ENCODE measurements at regions not wholly inside any gene's neighbourhood (a gene's known extent, or its start where the extent isn't known, plus 50 kb on each side); places are given as distances from the start of the nearest gene placed in this dataset.

DNA sequence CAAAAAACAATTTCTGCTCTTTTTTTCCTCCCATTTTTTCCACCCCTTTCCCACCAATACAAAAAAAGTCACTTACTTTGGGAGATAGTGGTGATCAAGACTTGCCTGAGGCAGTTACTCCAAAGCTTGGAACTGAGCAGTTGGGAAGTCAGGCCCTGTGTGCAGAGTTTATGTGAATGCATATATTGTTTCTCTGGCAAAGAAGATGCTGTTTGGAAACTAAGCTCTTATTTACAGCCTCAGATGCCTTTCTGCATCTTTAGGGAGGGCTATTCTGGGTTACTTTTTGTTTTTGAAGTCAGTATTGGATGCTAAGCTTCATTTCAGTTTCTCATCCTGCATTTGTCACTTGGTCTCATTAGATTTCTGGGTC, 136.3 kb downstream of the ZNF330 start:
- FAIRE-seq (no peak), DNase-seq (ENCODE audit: low read depth in 1 of 2, low spot score in 2 of 2) (no peak)
- Histone ChIP-seq H3K23me2 (ENCODE audit: low read depth, low read length) (no peaks in the 10 kb centered on the region), H4K20me1 (replicated peaks in 1 of 2; ENCODE audit: control insufficient read depth in 1 of 2, insufficient read depth in 2 of 2, low read length in 2 of 2) (no peaks in the 10 kb centered on the region), H3K56ac (replicated peaks; ENCODE audit: insufficient read length, low read depth, low read length) (no peak overlapping the region), H2BK20ac (ENCODE audit: low read length) (no peak overlapping the region), H4K5ac (ENCODE audit: insufficient read length, low read depth, low read length) (no peak overlapping the region), H4K8ac (ENCODE audit: extremely low read depth, insufficient read depth, low read length) (no peak overlapping the region), H3K4me1 (replicated peaks in 1 of 4; ENCODE audit: control insufficient read depth in 3 of 4, insufficient read depth in 4 of 4, low read length in 3 of 4) (peaks cover 0 to 3% (median 0%) of the 10 kb centered on the region in 4 experiments; a peak in 1 of 7 replicates), H4K91ac (replicated peaks; ENCODE audit: insufficient read length, low read length) (no peak overlapping the region), H3K23ac (ENCODE audit: insufficient read length) (no peak overlapping the region), H3K4ac (replicated peaks; ENCODE audit: insufficient read length, low read depth, low read length) (no peak overlapping the region), H2BK12ac (ENCODE audit: low read depth, low read length) (no peak overlapping the region), H2BK5ac (ENCODE audit: low read depth, low read length) (no peak overlapping the region), H2BK120ac (replicated peaks; ENCODE audit: low read depth, low read length) (no peak overlapping the region), H3K14ac (ENCODE audit: insufficient read length) (no peak overlapping the region), H2BK15ac (ENCODE audit: low read length) (no peak overlapping the region), H2AFZ (ENCODE audit: low read length) (no peak overlapping the region), H3K79me1 (ENCODE audit: low read depth, low read length) (no peaks in the 10 kb centered on the region), H3K27me3 (replicated peaks in 1 of 4; ENCODE audit: control insufficient read depth in 3 of 4, extremely low read depth in 1 of 4, insufficient read depth in 3 of 4, low read length in 3 of 4) (no peaks in the 10 kb centered on the region), H3K79me2 (ENCODE audit: control insufficient read depth in 1 of 2, insufficient read depth in 2 of 2, low read length in 2 of 2) (no peaks in the 10 kb centered on the region), H3K18ac (ENCODE audit: extremely low read depth, low read length) (no peak overlapping the region), H3K27ac (ENCODE audit: low read depth, low read length) (no peak overlapping the region), H3K36me3 (ENCODE audit: control insufficient read depth in 2 of 4, insufficient read depth in 4 of 4, low read length in 3 of 4) (no peaks in the 10 kb centered on the region), H3K4me2 (ENCODE audit: insufficient read depth in 1 of 2, low read depth in 2 of 2, low read length in 2 of 2) (no peak overlapping the region), H3K9me3 (ENCODE audit: insufficient read depth in 2 of 2, low read depth in 1 of 2, low read length in 1 of 2) (no peaks in the 10 kb centered on the region), H3K4me3 (ENCODE audit: extremely low read depth in 1 of 4, insufficient read depth in 2 of 4, low read depth in 3 of 4, low read length in 4 of 4) (no peak overlapping the region), H2AK5ac (ENCODE audit: low read depth, low read length) (no peak overlapping the region), H3K9ac (replicated peaks in 1 of 4; ENCODE audit: extremely low read depth in 1 of 4, low read depth in 3 of 4, low read length in 3 of 4) (no peak overlapping the region)
- ChIA-PET POLR2A (ENCODE audit: partially characterized antibody) (no interaction called here), CTCF (ENCODE audit: partially characterized antibody) (interaction anchor here (0.7 kb wide), 1 partner anchor 10 kb away, joined by 3 read pairs; no protein-coding TSS in a partner anchor)
- TF ChIP-seq, protein P1, sequence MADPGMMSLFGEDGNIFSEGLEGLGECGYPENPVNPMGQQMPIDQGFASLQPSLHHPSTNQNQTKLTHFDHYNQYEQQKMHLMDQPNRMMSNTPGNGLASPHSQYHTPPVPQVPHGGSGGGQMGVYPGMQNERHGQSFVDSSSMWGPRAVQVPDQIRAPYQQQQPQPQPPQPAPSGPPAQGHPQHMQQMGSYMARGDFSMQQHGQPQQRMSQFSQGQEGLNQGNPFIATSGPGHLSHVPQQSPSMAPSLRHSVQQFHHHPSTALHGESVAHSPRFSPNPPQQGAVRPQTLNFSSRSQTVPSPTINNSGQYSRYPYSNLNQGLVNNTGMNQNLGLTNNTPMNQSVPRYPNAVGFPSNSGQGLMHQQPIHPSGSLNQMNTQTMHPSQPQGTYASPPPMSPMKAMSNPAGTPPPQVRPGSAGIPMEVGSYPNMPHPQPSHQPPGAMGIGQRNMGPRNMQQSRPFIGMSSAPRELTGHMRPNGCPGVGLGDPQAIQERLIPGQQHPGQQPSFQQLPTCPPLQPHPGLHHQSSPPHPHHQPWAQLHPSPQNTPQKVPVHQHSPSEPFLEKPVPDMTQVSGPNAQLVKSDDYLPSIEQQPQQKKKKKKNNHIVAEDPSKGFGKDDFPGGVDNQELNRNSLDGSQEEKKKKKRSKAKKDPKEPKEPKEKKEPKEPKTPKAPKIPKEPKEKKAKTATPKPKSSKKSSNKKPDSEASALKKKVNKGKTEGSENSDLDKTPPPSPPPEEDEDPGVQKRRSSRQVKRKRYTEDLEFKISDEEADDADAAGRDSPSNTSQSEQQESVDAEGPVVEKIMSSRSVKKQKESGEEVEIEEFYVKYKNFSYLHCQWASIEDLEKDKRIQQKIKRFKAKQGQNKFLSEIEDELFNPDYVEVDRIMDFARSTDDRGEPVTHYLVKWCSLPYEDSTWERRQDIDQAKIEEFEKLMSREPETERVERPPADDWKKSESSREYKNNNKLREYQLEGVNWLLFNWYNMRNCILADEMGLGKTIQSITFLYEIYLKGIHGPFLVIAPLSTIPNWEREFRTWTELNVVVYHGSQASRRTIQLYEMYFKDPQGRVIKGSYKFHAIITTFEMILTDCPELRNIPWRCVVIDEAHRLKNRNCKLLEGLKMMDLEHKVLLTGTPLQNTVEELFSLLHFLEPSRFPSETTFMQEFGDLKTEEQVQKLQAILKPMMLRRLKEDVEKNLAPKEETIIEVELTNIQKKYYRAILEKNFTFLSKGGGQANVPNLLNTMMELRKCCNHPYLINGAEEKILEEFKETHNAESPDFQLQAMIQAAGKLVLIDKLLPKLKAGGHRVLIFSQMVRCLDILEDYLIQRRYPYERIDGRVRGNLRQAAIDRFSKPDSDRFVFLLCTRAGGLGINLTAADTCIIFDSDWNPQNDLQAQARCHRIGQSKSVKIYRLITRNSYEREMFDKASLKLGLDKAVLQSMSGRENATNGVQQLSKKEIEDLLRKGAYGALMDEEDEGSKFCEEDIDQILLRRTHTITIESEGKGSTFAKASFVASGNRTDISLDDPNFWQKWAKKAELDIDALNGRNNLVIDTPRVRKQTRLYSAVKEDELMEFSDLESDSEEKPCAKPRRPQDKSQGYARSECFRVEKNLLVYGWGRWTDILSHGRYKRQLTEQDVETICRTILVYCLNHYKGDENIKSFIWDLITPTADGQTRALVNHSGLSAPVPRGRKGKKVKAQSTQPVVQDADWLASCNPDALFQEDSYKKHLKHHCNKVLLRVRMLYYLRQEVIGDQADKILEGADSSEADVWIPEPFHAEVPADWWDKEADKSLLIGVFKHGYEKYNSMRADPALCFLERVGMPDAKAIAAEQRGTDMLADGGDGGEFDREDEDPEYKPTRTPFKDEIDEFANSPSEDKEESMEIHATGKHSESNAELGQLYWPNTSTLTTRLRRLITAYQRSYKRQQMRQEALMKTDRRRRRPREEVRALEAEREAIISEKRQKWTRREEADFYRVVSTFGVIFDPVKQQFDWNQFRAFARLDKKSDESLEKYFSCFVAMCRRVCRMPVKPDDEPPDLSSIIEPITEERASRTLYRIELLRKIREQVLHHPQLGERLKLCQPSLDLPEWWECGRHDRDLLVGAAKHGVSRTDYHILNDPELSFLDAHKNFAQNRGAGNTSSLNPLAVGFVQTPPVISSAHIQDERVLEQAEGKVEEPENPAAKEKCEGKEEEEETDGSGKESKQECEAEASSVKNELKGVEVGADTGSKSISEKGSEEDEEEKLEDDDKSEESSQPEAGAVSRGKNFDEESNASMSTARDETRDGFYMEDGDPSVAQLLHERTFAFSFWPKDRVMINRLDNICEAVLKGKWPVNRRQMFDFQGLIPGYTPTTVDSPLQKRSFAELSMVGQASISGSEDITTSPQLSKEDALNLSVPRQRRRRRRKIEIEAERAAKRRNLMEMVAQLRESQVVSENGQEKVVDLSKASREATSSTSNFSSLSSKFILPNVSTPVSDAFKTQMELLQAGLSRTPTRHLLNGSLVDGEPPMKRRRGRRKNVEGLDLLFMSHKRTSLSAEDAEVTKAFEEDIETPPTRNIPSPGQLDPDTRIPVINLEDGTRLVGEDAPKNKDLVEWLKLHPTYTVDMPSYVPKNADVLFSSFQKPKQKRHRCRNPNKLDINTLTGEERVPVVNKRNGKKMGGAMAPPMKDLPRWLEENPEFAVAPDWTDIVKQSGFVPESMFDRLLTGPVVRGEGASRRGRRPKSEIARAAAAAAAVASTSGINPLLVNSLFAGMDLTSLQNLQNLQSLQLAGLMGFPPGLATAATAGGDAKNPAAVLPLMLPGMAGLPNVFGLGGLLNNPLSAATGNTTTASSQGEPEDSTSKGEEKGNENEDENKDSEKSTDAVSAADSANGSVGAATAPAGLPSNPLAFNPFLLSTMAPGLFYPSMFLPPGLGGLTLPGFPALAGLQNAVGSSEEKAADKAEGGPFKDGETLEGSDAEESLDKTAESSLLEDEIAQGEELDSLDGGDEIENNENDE (IDR thresholded peaks at IDR 0.05; ENCODE audit: insufficient replicate concordance, low read length) = no peak

Data from H1 (cell line).